ENCODE measurements at regions not wholly inside any gene's neighbourhood (a gene's known extent, or its start where the extent isn't known, plus 50 kb on each side); places are given as distances from the start of the nearest gene placed in this dataset.

DNA sequence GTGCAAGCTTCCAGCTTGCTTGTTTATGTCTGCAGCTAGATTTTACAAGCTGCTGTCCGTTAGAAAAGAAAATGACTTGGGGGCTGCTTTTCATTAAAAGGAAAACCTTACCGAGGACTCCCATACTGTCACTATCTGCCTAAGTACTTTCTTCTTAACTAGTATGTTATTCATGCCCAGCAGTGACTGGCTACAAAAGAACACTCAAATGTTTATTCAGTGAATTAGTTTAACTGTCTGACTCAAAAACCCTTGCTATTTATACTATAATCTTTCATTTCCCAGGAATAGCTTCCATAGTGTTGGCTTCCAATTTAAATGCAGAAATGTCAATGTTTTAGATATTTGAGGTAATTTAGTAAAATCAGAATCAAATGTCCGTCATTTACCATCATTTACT is 164.9 kb downstream of the DTHD1 start:
- DNase-seq (ENCODE audit: low read depth), result no peak
- TF ChIP-seq, protein P1, sequence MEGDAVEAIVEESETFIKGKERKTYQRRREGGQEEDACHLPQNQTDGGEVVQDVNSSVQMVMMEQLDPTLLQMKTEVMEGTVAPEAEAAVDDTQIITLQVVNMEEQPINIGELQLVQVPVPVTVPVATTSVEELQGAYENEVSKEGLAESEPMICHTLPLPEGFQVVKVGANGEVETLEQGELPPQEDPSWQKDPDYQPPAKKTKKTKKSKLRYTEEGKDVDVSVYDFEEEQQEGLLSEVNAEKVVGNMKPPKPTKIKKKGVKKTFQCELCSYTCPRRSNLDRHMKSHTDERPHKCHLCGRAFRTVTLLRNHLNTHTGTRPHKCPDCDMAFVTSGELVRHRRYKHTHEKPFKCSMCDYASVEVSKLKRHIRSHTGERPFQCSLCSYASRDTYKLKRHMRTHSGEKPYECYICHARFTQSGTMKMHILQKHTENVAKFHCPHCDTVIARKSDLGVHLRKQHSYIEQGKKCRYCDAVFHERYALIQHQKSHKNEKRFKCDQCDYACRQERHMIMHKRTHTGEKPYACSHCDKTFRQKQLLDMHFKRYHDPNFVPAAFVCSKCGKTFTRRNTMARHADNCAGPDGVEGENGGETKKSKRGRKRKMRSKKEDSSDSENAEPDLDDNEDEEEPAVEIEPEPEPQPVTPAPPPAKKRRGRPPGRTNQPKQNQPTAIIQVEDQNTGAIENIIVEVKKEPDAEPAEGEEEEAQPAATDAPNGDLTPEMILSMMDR (conservative IDR thresholded peaks at IDR 0.05; ENCODE audit: control insufficient read depth, insufficient read depth, low read depth, low read length), result no peak
- no peak overlapping the region for H3K4me3 ChIP-seq (ENCODE audit: control insufficient read depth, low read depth, low read length)

DNA sequence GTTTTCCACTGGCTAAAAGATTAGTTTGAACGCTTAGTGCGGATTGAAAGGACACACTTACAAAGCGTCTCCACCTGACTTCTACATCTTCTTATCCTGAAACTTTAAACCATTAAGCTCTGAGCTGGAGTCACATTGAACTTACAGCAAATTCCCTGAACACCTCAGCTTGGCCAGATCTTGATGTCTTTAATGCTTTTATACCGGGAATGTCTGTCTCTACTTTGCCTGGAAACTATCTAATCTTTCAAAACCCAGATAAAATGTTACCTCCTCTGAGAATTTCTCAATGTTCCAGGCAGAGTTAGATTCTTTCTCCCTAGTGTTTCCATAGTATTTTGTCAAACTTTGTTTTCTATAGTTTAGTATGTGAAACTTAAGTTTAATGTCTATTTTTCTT is 179.9 kb downstream of the DTHD1 start:
- DNase-seq (ENCODE audit: low read depth), result no peak
- TF ChIP-seq, protein P1 (conservative IDR thresholded peaks at IDR 0.05; ENCODE audit: control insufficient read depth, insufficient read depth, low read depth, low read length), result no peak
- no peak overlapping the region for H3K4me3 ChIP-seq (ENCODE audit: control insufficient read depth, low read depth, low read length)

DNA sequence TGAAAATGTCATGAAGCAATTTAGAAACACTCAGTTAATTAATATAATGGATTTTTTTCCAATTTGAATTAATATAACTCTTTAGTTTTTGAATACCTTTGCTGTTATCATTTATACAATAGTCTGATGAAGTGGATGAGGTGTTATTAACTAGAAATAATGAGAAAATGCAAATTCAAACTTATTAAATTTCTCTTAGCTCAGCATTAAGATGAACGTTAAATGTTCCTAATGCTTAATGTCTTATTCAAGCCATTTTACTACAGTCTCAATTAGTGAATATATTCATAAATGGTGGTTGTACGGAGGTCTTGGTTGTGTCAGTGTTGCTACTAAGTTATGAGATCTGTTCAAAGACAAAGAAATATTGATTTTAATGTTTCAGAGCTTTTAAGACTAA is 186.3 kb downstream of the DTHD1 start:
- TF ChIP-seq, protein P1 (conservative IDR thresholded peaks at IDR 0.05; ENCODE audit: control insufficient read depth, insufficient read depth, low read depth, low read length), result no peak
- DNase-seq (ENCODE audit: low read depth), result no peak
- H3K4me3 ChIP-seq (ENCODE audit: control insufficient read depth, low read depth, low read length), result no peak overlapping the region

DNA sequence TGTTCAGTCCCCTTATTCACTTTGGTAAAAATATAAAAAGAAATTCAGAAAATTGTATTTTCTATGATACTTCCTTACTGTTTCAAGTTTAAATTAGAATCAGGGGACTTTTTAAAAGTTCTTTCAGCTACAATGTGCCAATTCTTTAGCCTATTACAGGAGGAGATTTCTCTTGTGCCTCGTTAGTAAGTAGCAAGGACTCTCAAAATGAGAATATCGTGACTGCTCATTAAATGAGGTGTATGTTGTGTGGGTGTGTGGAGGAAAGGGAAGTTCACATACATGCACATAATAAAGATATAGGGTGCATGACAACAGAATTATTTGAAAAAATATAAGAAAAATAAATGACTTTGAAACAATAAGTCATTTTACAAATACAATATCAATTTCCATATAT is 190.5 kb downstream of the DTHD1 start:
- DNase-seq (ENCODE audit: low read depth), result no peak
- no peak overlapping the region for H3K4me3 ChIP-seq (ENCODE audit: control insufficient read depth, low read depth, low read length)
- TF ChIP-seq, protein P1 (conservative IDR thresholded peaks at IDR 0.05; ENCODE audit: control insufficient read depth, insufficient read depth, low read depth, low read length), result no peak

DNA sequence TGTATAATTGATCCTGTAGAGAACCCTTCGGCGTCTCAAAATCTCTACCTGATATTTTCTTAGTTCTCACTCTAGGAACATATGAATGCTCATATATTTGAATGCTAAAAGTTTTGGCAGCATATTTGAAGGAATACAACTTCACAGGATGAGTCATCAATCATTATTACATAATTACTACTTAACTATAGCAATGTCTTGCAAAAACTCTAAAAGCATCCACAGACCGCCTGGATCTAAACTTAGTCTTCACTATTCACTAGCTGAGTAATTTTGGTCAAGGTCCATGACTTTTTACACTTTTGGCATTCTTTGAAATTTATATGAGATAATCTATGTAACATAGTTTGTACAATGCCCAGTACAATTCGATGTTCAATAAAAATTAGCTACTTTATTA is 194.7 kb downstream of the DTHD1 start:
- no peak for DNase-seq (ENCODE audit: low read depth)

DNA sequence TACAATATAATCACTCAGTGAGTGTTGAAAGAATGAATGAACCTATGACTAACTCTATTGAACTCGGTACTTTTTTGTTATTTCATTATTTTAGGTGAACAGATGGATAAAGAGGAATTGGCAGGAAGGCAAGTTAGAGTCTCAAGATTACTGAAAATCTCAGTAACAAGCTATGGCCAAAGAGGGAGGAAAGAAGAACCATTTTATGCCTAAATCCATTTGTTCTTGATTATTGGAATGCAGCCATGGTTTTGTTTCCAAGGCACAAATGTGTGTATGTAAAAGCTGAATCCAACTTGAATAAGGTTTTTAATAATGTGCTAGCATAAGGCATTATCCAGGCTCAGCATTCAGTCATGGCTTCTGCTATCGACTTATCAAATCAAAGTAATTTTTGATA is 196.4 kb downstream of the DTHD1 start:
- H3K4me3 ChIP-seq (ENCODE audit: control insufficient read depth, low read depth, low read length), result no peak overlapping the region
- DNase-seq (ENCODE audit: low read depth), result no peak
- TF ChIP-seq, protein P1 (conservative IDR thresholded peaks at IDR 0.05; ENCODE audit: control insufficient read depth, insufficient read depth, low read depth, low read length), result no peak

More for the DNA sequence above, 194.7 kb downstream of the DTHD1 start:
- no peak overlapping the region for H3K4me3 ChIP-seq (ENCODE audit: control insufficient read depth, low read depth, low read length)
- TF ChIP-seq, protein P1 (conservative IDR thresholded peaks at IDR 0.05; ENCODE audit: control insufficient read depth, insufficient read depth, low read depth, low read length), result no peak

DNA sequence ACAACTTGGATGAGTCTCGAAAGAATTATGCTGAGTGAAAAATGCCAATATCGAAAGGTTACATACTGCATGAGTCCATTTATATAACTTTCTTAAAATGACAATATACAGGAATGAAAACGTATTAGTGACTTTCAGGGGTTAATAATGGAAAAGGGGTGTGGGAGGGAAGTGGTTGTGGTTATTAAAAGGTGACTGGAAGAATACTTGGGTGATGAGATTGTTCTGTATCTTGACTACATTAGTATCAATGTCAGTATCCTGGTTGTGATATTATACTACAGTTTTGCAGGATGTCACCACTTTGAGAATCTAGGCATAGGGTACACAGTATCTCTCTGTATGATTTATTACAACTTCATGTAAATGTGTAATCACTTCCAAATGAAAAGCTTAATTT is 204.5 kb downstream of the DTHD1 start:
- TF ChIP-seq, protein P1 (conservative IDR thresholded peaks at IDR 0.05; ENCODE audit: control insufficient read depth, insufficient read depth, low read depth, low read length), result no peak
- H3K4me3 ChIP-seq (ENCODE audit: control insufficient read depth, low read depth, low read length), result no peak overlapping the region
- DNase-seq (ENCODE audit: low read depth), result no peak
